Neuronal stem cell (in vitro differentiated cells): ENCODE measurements at regions not wholly inside any gene's neighbourhood (a gene's known extent, or its start where the extent isn't known, plus 50 kb on each side); places are given as distances from the start of the nearest gene placed in this dataset.

Source experiments
- DNase-seq: peaks from one replicate; pipeline ENCODE4 v3.0.0-alpha.2; 2013; ENCODE audit warnings: low spot score
- H2AFZ ChIP-seq: one replicate; pipeline ENCODE4 v1.6.1; 2013; ENCODE audit warnings: mild to moderate bottlenecking, low read length, inconsistent platforms
- H2AK5ac ChIP-seq: 2 replicates; pipeline ENCODE4 v1.6.1; 2013; ENCODE audit warnings: low read depth, mild to moderate bottlenecking, inconsistent platforms, low read length, moderate library complexity, mixed read lengths
- H2BK120ac ChIP-seq: 2 replicates; pipeline ENCODE4 v1.6.1; 2013; ENCODE audit warnings: low read depth, mild to moderate bottlenecking, inconsistent platforms, low read length, moderate library complexity, mixed read lengths
- H2BK12ac ChIP-seq: one replicate; pipeline ENCODE4 v1.6.1; 2013; ENCODE audit warnings: low read length, inconsistent platforms
- H2BK15ac ChIP-seq: 2 replicates; pipeline ENCODE4 v1.6.1; 2013; ENCODE audit warnings: mild to moderate bottlenecking, low read length, inconsistent platforms, mixed read lengths
- H2BK5ac ChIP-seq: one replicate; pipeline ENCODE4 v1.6.1; 2013; ENCODE audit warnings: inconsistent platforms, mild to moderate bottlenecking, low read length, moderate library complexity
- H3K14ac ChIP-seq: one replicate; pipeline ENCODE4 v1.6.1; 2013; ENCODE audit warnings: low read length, inconsistent platforms
- H3K18ac ChIP-seq: 2 replicates; pipeline ENCODE4 v1.6.1; 2013; ENCODE audit warnings: low read length, inconsistent platforms
- H3K23ac ChIP-seq: 2 replicates; pipeline ENCODE4 v1.6.1; 2013; ENCODE audit warnings: low read depth, mild to moderate bottlenecking, mixed read lengths, low read length, inconsistent platforms; ENCODE audit not compliant: poor library complexity
- H3K27ac ChIP-seq: replicated peaks from 3 replicates; pipeline ENCODE4 v1.5.1; 2013; ENCODE audit warnings: low read length, inconsistent platforms
- H3K27me3 ChIP-seq, 3 experiments: 2 replicates each; pipeline ENCODE4 v1.6.1; 2013; ENCODE audit warnings: low read length in 3 of 3, mild to moderate bottlenecking in 2 of 3, inconsistent platforms in 1 of 3, low read depth in 1 of 3, mixed read lengths in 1 of 3, moderate library complexity in 1 of 3; ENCODE audit not compliant: control insufficient read depth in 3 of 3, insufficient read depth in 3 of 3
- H3K36me3 ChIP-seq, 2 donors: replicated peaks in 1 of 2; 2 replicates each; pipeline ENCODE4 v1.6.1; 2013; ENCODE audit warnings: low read length in 2 of 2; ENCODE audit not compliant: control insufficient read depth in 2 of 2, insufficient read depth in 2 of 2
- H3K4ac ChIP-seq: 2 replicates; pipeline ENCODE4 v1.6.1; 2013; ENCODE audit warnings: inconsistent platforms, mild to moderate bottlenecking, low read length, moderate library complexity
- H3K4me1 ChIP-seq, 2 donors: 1 replicate in 1 of 2; 2 replicates in 1 of 2; pipeline ENCODE4 v1.6.1; 2013; ENCODE audit warnings: low read length in 2 of 2, low read depth in 1 of 2; ENCODE audit not compliant: control insufficient read depth in 2 of 2, insufficient read depth in 1 of 2
- H3K4me2 ChIP-seq: one replicate; pipeline ENCODE4 v1.6.1; 2013; ENCODE audit warnings: mild to moderate bottlenecking, low read length, inconsistent platforms; ENCODE audit not compliant: insufficient read depth, poor library complexity, severe bottlenecking
- H3K4me3 ChIP-seq, 2 donors: 2 replicates each; pipeline ENCODE4 v1.5.1; 2013; ENCODE audit warnings: low read length in 2 of 2, mild to moderate bottlenecking in 2 of 2, inconsistent platforms in 1 of 2, moderate library complexity in 1 of 2
- H3K79me1 ChIP-seq: one replicate; pipeline ENCODE4 v1.6.1; 2013; ENCODE audit warnings: low read depth, mild to moderate bottlenecking, inconsistent platforms, low read length, moderate library complexity
- H3K9ac ChIP-seq: one replicate; pipeline ENCODE4 v1.6.1; 2013; ENCODE audit warnings: mild to moderate bottlenecking, low read depth, low read length, inconsistent platforms; ENCODE audit not compliant: poor library complexity
- H3K9me3 ChIP-seq, 2 donors: replicated peaks in 1 of 2; 2 replicates each; pipeline versions ENCODE3 to v1.6.1; 2013; ENCODE audit warnings: low read length in 2 of 2, mild to moderate bottlenecking in 2 of 2, inconsistent platforms in 1 of 2, low read depth in 1 of 2, mixed read lengths in 1 of 2, moderate library complexity in 1 of 2; ENCODE audit not compliant: control insufficient read depth in 2 of 2, insufficient read depth in 1 of 2
- H4K8ac ChIP-seq: one replicate; pipeline ENCODE4 v1.6.1; 2013; ENCODE audit warnings: low read depth, mild to moderate bottlenecking, inconsistent platforms, low read length, moderate library complexity
- H4K91ac ChIP-seq: one replicate; pipeline ENCODE4 v1.6.1; 2013; ENCODE audit warnings: low read length, low read depth, mild to moderate bottlenecking, inconsistent platforms; ENCODE audit not compliant: poor library complexity
- WGBS, 2 donors: extraction: QIAGEN DNeasy Blood & Tissue Kit; methylation state at CpG; one replicate each; pipeline ENCODE4 v1.1.7; 2013; ENCODE audit warnings: missing lambda C conversion rate in 2 of 2, mixed read lengths in 1 of 2; ENCODE audit not compliant: insufficient read length in 2 of 2, insufficient replicate concordance in 1 of 2; ENCODE audit errors: extremely low coverage in 2 of 2; 5-methylcytosine and 5-hydroxymethylcytosine counted together

GRCh38 chr2:196353717-196354116 is 182.3 kb upstream of the STK17B start:
- no peak for DNase-seq
- Histone ChIP-seq H4K8ac (no peak overlapping the region), H3K36me3 (no peaks in the 10 kb centered on the region), H2BK12ac (no peak overlapping the region), H3K4me1 (no peaks in the 10 kb centered on the region), H2AK5ac (no peak overlapping the region), H2AFZ (no peak overlapping the region), H2BK120ac (no peak overlapping the region), H2BK15ac (no peak overlapping the region), H3K9me3 (peaks cover 0 to 10% of the 10 kb centered on the region in 2 donors), H3K27ac (no peak overlapping the region), H3K27me3 (no peaks in the 10 kb centered on the region), H3K14ac (no peak overlapping the region), H3K4ac (no peak overlapping the region), H2BK5ac (no peak overlapping the region), H3K18ac (no peak overlapping the region), H3K23ac (no peak overlapping the region), H4K91ac (no peak overlapping the region), H3K9ac (no peak overlapping the region), H3K4me2 (no peak overlapping the region), H3K4me3 (no peak overlapping the region), H3K79me1 (no peaks in the 10 kb centered on the region)
- whole genome bisulfite sequencing, 2 donors: no CpG with 5 or more reads among the region's 1 CpG

GRCh38 chr2:196354186-196354585 is 182.8 kb upstream of the STK17B start:
- Histone ChIP-seq H3K36me3 (no peaks in the 10 kb centered on the region), H2AFZ (no peak overlapping the region), H3K9me3 (peaks cover 0 to 10% of the 10 kb centered on the region in 2 donors), H3K27ac (no peak overlapping the region), H3K14ac (no peak overlapping the region), H2BK12ac (no peak overlapping the region), H2BK120ac (no peak overlapping the region), H3K23ac (no peak overlapping the region), H3K4ac (no peak overlapping the region), H3K18ac (no peak overlapping the region), H3K27me3 (no peaks in the 10 kb centered on the region), H2BK5ac (no peak overlapping the region), H4K91ac (no peak overlapping the region), H4K8ac (no peak overlapping the region), H2BK15ac (no peak overlapping the region), H3K9ac (no peak overlapping the region), H3K4me3 (no peak overlapping the region), H2AK5ac (no peak overlapping the region), H3K4me2 (no peak overlapping the region), H3K79me1 (no peaks in the 10 kb centered on the region), H3K4me1 (no peaks in the 10 kb centered on the region)
- DNase-seq: no peak
- no CpG with 5 or more reads among the region's 4 CpGs for WGBS, 2 donors

GRCh38 chr2:196356332-196356731 is 185.0 kb upstream of the STK17B start:
- Histone ChIP-seq H3K79me1 (no peaks in the 10 kb centered on the region), H3K9ac (no peak overlapping the region), H2BK120ac (no peak overlapping the region), H2BK15ac (no peak overlapping the region), H3K4ac (no peak overlapping the region), H3K18ac (no peak overlapping the region), H3K27ac (no peak overlapping the region), H3K14ac (no peak overlapping the region), H4K91ac (no peak overlapping the region), H3K36me3 (no peaks in the 10 kb centered on the region), H3K23ac (no peak overlapping the region), H2AK5ac (no peak overlapping the region), H3K4me1 (no peaks in the 10 kb centered on the region), H3K9me3 (peaks cover 0 to 10% of the 10 kb centered on the region in 2 donors), H4K8ac (no peak overlapping the region), H2BK5ac (no peak overlapping the region), H3K4me2 (no peak overlapping the region), H3K4me3 (no peak overlapping the region), H3K27me3 (no peaks in the 10 kb centered on the region), H2BK12ac (no peak overlapping the region), H2AFZ (no peak overlapping the region)
- WGBS, 2 donors: no CpG with 5 or more reads among the region's 4 CpGs
- no peak for DNase-seq

GRCh38 chr2:196360650-196361049 is 189.3 kb upstream of the STK17B start:
- H3K27me3 ChIP-seq: no peaks in the 10 kb centered on the region
- no peak overlapping the region for H3K9ac ChIP-seq
- no peak overlapping the region for H3K18ac ChIP-seq
- H3K4me3 ChIP-seq: no peak overlapping the region
- H2BK15ac ChIP-seq: no peak overlapping the region
- H3K14ac ChIP-seq: no peak overlapping the region
- no peaks in the 10 kb centered on the region for H3K4me1 ChIP-seq
- no peaks in the 10 kb centered on the region for H3K9me3 ChIP-seq
- no peak overlapping the region for H4K91ac ChIP-seq
- H3K36me3 ChIP-seq: no peaks in the 10 kb centered on the region
- DNase-seq: no peak
- H2AFZ ChIP-seq: no peak overlapping the region
- H3K27ac ChIP-seq: no peak overlapping the region
- H3K4me2 ChIP-seq: no peak overlapping the region
- no peak overlapping the region for H3K23ac ChIP-seq
- no peaks in the 10 kb centered on the region for H3K79me1 ChIP-seq
- no peak overlapping the region for H4K8ac ChIP-seq
- no peak overlapping the region for H2BK12ac ChIP-seq
- H2BK5ac ChIP-seq: no peak overlapping the region
- H2AK5ac ChIP-seq: no peak overlapping the region
- no peak overlapping the region for H3K4ac ChIP-seq
- H2BK120ac ChIP-seq: no peak overlapping the region
